OCI-LY1 (cell line): ENCODE measurements at regions not wholly inside any gene's neighbourhood (a gene's known extent, or its start where the extent isn't known, plus 50 kb on each side); places are given as distances from the start of the nearest gene placed in this dataset.

Experiments used
- H2AFZ ChIP-seq: fragments of 200-600 bp; sonication (generic), shearing (Covaris generic); 2 replicates; pipeline ENCODE4 v1.6.0; 2014; ENCODE audit warnings: antibody characterized with exemption, mild to moderate bottlenecking, low read length
- H3F3A ChIP-seq: fragments of 200-600 bp; sonication (generic), shearing (Covaris generic); 2 replicates; pipeline ENCODE4 v1.6.0; 2014; ENCODE audit warnings: mild to moderate bottlenecking, antibody characterized with exemption, low read length, moderate library complexity; ENCODE audit not compliant: insufficient read depth
- H3K27ac ChIP-seq: fragments of 200-600 bp; sonication (generic); 2 replicates; pipeline ENCODE4 v1.5.1; 2014; ENCODE audit warnings: low read length, mixed run types, mild to moderate bottlenecking, low read depth; ENCODE audit not compliant: poor library complexity, severe bottlenecking
- H3K27me3 ChIP-seq: fragments of 200-600 bp; sonication (generic); 2 replicates; pipeline ENCODE4 v1.6.0; 2014; ENCODE audit warnings: antibody characterized with exemption, mild to moderate bottlenecking, low read length, moderate library complexity; ENCODE audit not compliant: insufficient read depth
- H3K36me3 ChIP-seq: fragments of 200-600 bp; sonication (generic); 2 replicates; pipeline ENCODE4 v1.6.1; 2014; ENCODE audit warnings: mild to moderate bottlenecking, antibody characterized with exemption, low read length, moderate library complexity, mixed read lengths; ENCODE audit not compliant: insufficient read depth
- H3K4me1 ChIP-seq: fragments of 200-600 bp; sonication (generic); 2 replicates; pipeline ENCODE4 v1.5.1; 2014; ENCODE audit warnings: mild to moderate bottlenecking, low read length, moderate library complexity; ENCODE audit not compliant: insufficient read depth, severe bottlenecking
- H3K4me2 ChIP-seq: fragments of 200-600 bp; sonication (generic), shearing (Covaris generic); 2 replicates; pipeline ENCODE4 v1.6.1; 2014; ENCODE audit warnings: low read length
- H3K4me3 ChIP-seq: fragments of 200-600 bp; sonication (generic); 2 replicates; pipeline ENCODE4 v1.5.1; 2014; ENCODE audit warnings: low read length, low read depth, mild to moderate bottlenecking, mixed read lengths; ENCODE audit not compliant: poor library complexity, severe bottlenecking
- H3K79me2 ChIP-seq: fragments of 200-600 bp; shearing (Covaris generic); 2 replicates; pipeline ENCODE4 v1.6.1; 2016; ENCODE audit warnings: mixed run types, low read length, mixed read lengths; ENCODE audit not compliant: insufficient read depth
- H3K9ac ChIP-seq: fragments of 200-600 bp; sonication (generic), shearing (Covaris generic); 2 replicates; pipeline ENCODE4 v1.6.1; 2014; ENCODE audit warnings: mild to moderate bottlenecking, low read length, mixed read lengths
- H3K9me2 ChIP-seq: fragments of 200-600 bp; sonication (generic), shearing (Covaris generic); 2 replicates; pipeline ENCODE4 v1.6.1; 2014; ENCODE audit warnings: low read depth, mild to moderate bottlenecking, low read length, mixed read lengths
- H3K9me3 ChIP-seq: fragments of 200-600 bp; shearing (Covaris generic); 2 replicates; pipeline ENCODE4 v1.6.1; 2014; ENCODE audit warnings: low read length, mixed read lengths
- H4K20me1 ChIP-seq: fragments of 200-600 bp; sonication (generic), shearing (Covaris generic); 2 replicates; pipeline ENCODE4 v1.6.0; 2016; ENCODE audit warnings: mild to moderate bottlenecking, low read length; ENCODE audit not compliant: insufficient read depth
- CTCF ChIP-seq: fragments of 200-600 bp; sonication (generic), shearing (Covaris generic); IDR thresholded peaks from 2 replicates; pipeline ENCODE4 v1.5.1; 2017; ENCODE audit warnings: mild to moderate bottlenecking, antibody characterized with exemption, low read length, moderate library complexity, mixed read lengths
- EZH2 ChIP-seq: fragments of 200-600 bp; sonication (generic), shearing (Covaris generic); IDR thresholded peaks from 2 replicates; pipeline ENCODE4 v1.8.0; 2017; ENCODE audit warnings: borderline replicate concordance, mixed run types, mild to moderate bottlenecking, antibody characterized with exemption, low read length, moderate library complexity, mixed read lengths

GRCh38 chr10:58951087-58951486, 225.4 kb upstream of the PHYHIPL start:
- Histone ChIP-seq H3K9ac (no peak overlapping the region), H4K20me1 (no peaks in the 10 kb centered on the region), H3K27ac (no peak overlapping the region), H3K79me2 (no peaks in the 10 kb centered on the region), H3K4me2 (no peak overlapping the region), H3F3A (no peaks in the 10 kb centered on the region), H3K9me3 (no peaks in the 10 kb centered on the region), H3K9me2 (no peaks in the 10 kb centered on the region), H3K4me3 (no peak overlapping the region), H3K36me3 (no peaks in the 10 kb centered on the region), H3K27me3 (no peaks in the 10 kb centered on the region), H3K4me1 (no peaks in the 10 kb centered on the region), H2AFZ (no peak overlapping the region)
- TF ChIP-seq EZH2 (no peak), CTCF (no peak)

- no peaks in the 10 kb centered on the region for H3K79me2 ChIP-seq
- H2AFZ ChIP-seq = no peak overlapping the region
- H3K9ac ChIP-seq = no peak overlapping the region
- no peaks in the 10 kb centered on the region for H3K9me2 ChIP-seq
- no peaks in the 10 kb centered on the region for H3F3A ChIP-seq
- no peaks in the 10 kb centered on the region for H4K20me1 ChIP-seq
- no peaks in the 10 kb centered on the region for H3K27me3 ChIP-seq
- no peak for TF ChIP-seq CTCF
- TF ChIP-seq EZH2 = no peak
- no peaks in the 10 kb centered on the region for H3K9me3 ChIP-seq
- no peaks in the 10 kb centered on the region for H3K36me3 ChIP-seq
- H3K27ac ChIP-seq = no peak overlapping the region
- no peak overlapping the region for H3K4me2 ChIP-seq
- no peaks in the 10 kb centered on the region for H3K4me1 ChIP-seq
- no peak overlapping the region for H3K4me3 ChIP-seq
These were observed 224.7 kb upstream of the PHYHIPL start for GRCh38 chr10:58951746-58952145.

- TF ChIP-seq CTCF = no peak
- TF ChIP-seq EZH2 = no peak
- H3K27ac ChIP-seq = no peak overlapping the region
These were observed 224.3 kb upstream of the PHYHIPL start for GRCh38 chr10:58952162-58952601.

More at GRCh38 chr10:58952162-58952601, 224.3 kb upstream of the PHYHIPL start:
- Histone ChIP-seq H3K27me3 (no peaks in the 10 kb centered on the region), H3K79me2 (no peaks in the 10 kb centered on the region), H3K9ac (no peak overlapping the region), H3K36me3 (no peaks in the 10 kb centered on the region), H2AFZ (no peak overlapping the region), H3F3A (no peaks in the 10 kb centered on the region), H3K4me3 (no peak overlapping the region), H3K4me1 (no peaks in the 10 kb centered on the region), H3K9me3 (no peaks in the 10 kb centered on the region), H4K20me1 (no peaks in the 10 kb centered on the region), H3K4me2 (no peak overlapping the region), H3K9me2 (no peaks in the 10 kb centered on the region)
